ENCODE measurements at regions not wholly inside any gene's neighbourhood (a gene's known extent, or its start where the extent isn't known, plus 50 kb on each side); places are given as distances from the start of the nearest gene placed in this dataset.

GRCh38 chr13:80901530-80901929 lies 560.6 kb upstream of the SPRY2 start:
- TF ChIP-seq REST (IDR thresholded peaks at IDR 0.05; ENCODE audit: insufficient replicate concordance, low read depth) (no peak), CTCF (IDR thresholded peaks at IDR 0.05; ENCODE audit: insufficient read depth, low read length) (no peak), GABPA (IDR thresholded peaks at IDR 0.05; ENCODE audit: low read depth) (no peak)

Measured in HL-60 (cell line).